HEK293T (cell line): ENCODE measurements at regions not wholly inside any gene's neighbourhood (a gene's known extent, or its start where the extent isn't known, plus 50 kb on each side); places are given as distances from the start of the nearest gene placed in this dataset.

Experiments used
- BHLHE40 ChIP-seq: fragments of 450-650 bp; IDR thresholded peaks from 2 replicates; pipeline ENCODE4 v1.6.1; 2016; ENCODE audit warnings: mild to moderate bottlenecking, moderate library complexity, borderline replicate concordance
- FOXA1 ChIP-seq: fragments of 450-650 bp; IDR thresholded peaks from 2 replicates; pipeline ENCODE4 v1.6.1; 2016; ENCODE audit warnings: mild to moderate bottlenecking
- FOXK2 ChIP-seq: fragments of 450-650 bp; IDR thresholded peaks from 2 replicates; pipeline ENCODE4 v1.6.1; 2016; ENCODE audit warnings: mild to moderate bottlenecking
- FOXM1 ChIP-seq: fragments of 450-650 bp; IDR thresholded peaks from 2 replicates; pipeline ENCODE4 v1.6.1; 2017; ENCODE audit warnings: mild to moderate bottlenecking, borderline replicate concordance
- L3MBTL2 ChIP-seq: fragments of 450-650 bp; conservative IDR thresholded peaks from 2 replicates; pipeline ENCODE4 v1.6.1; 2016; ENCODE audit warnings: mild to moderate bottlenecking
- LEF1 ChIP-seq: fragments of 450-650 bp; IDR thresholded peaks from 2 replicates; pipeline ENCODE4 v1.6.1; 2017; ENCODE audit warnings: mild to moderate bottlenecking, borderline replicate concordance
- NFRKB ChIP-seq: fragments of 450-650 bp; IDR thresholded peaks from 2 replicates; pipeline ENCODE4 v1.6.1; 2016; ENCODE audit warnings: mild to moderate bottlenecking, moderate library complexity
- SP1 ChIP-seq: fragments of 450-650 bp; IDR thresholded peaks from 2 replicates; pipeline ENCODE4 v1.6.1; 2017
- SUZ12 ChIP-seq: fragments of 450-650 bp; IDR thresholded peaks from 2 replicates; pipeline ENCODE4 v1.6.1; 2016; ENCODE audit warnings: mild to moderate bottlenecking
- TARDBP ChIP-seq: fragments of 450-650 bp; IDR thresholded peaks from 2 replicates; pipeline ENCODE4 v1.6.1; 2016

DNA sequence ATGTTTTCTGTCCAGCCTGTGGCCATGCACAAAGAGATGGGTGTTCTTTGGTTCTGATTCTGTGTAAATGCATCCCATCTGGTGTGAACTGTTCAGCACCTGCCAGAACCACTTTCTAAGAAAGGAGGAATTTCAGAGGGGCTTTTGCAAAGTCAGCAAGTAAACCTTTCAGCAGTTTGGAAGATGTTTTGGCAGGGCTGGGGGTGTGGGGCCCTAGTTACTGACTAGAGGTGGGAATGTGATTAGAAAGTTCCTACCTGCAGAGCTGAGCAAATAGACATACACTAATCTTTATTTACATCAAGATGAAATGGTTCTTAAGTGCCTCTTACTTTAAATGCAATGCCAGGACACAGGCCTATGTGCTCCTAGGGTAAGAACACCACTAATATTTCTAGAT is 378.1 kb upstream of the USP24 start:
- no peak for TF ChIP-seq FOXA1
- no peak for TF ChIP-seq NFRKB
- no peak for TF ChIP-seq FOXM1
- TF ChIP-seq SP1: no peak
- no peak for TF ChIP-seq TARDBP
- no peak for TF ChIP-seq FOXK2
- TF ChIP-seq LEF1: no peak
- TF ChIP-seq SUZ12: no peak
- no peak for TF ChIP-seq L3MBTL2
- no peak for TF ChIP-seq BHLHE40
